ENCODE measurements at regions not wholly inside any gene's neighbourhood (a gene's known extent, or its start where the extent isn't known, plus 50 kb on each side); places are given as distances from the start of the nearest gene placed in this dataset.

- H3K4me1 ChIP-seq (ENCODE audit: control extremely low read depth in 1 of 4, control insufficient read depth in 4 of 4, insufficient read depth in 4 of 4, low read length in 3 of 4): peaks cover 0 to 7% (median 0%) of the 10 kb centered on the region in 4 experiments
- H3K27ac ChIP-seq (ENCODE audit: insufficient read depth in 1 of 2, low read depth in 1 of 2, low read length in 2 of 2, poor library complexity in 1 of 2, severe bottlenecking in 2 of 2): no peak overlapping the region
- POLR2A ChIA-PET: no interaction called here
- no peaks in the 10 kb centered on the region for H3K36me3 ChIP-seq (ENCODE audit: control insufficient read depth in 4 of 4, insufficient read depth in 4 of 4, low read length in 3 of 4)
- no peaks in the 10 kb centered on the region for H3K27me3 ChIP-seq (replicated peaks in 2 of 5; ENCODE audit: control insufficient read depth in 4 of 5, insufficient read depth in 5 of 5, low read length in 4 of 5)
- WGBS (ENCODE audit: insufficient coverage): 100% methylated on average over 2 of the region's 2 CpGs
- DNase-seq: no peak
- H3K4me3 ChIP-seq (ENCODE audit: control insufficient read depth in 1 of 7, extremely low read depth in 1 of 7, insufficient read depth in 4 of 7, low read depth in 2 of 7, low read length in 6 of 7): no peak overlapping the region
- peaks cover 0 to 5% (median 1%) of the 10 kb centered on the region in 5 experiments for H3K9me3 ChIP-seq (ENCODE audit: control extremely low read depth in 1 of 5, control insufficient read depth in 4 of 5, insufficient read depth in 2 of 5, low read depth in 1 of 5, low read length in 4 of 5)
- CTCF ChIA-PET: interaction anchor here (1.8 kb wide), 1 partner anchor 16 kb away, joined by 4 read pairs; no protein-coding TSS in a partner anchor
These were observed 385.7 kb upstream of the NRP1 start for GRCh38 chr10:33720161-33720560.

GRCh38 chr10:33719005-33719703 lies 384.7 kb upstream of the NRP1 start:
- ChIA-PET POLR2A (interaction anchor here (0.6 kb wide), 1 partner anchor 495 kb away, joined by 3 read pairs; no protein-coding TSS in a partner anchor), CTCF (no interaction called here)
- H3K4me1 ChIP-seq (ENCODE audit: control extremely low read depth in 1 of 4, control insufficient read depth in 4 of 4, insufficient read depth in 4 of 4, low read length in 3 of 4): peaks cover 0 to 8% (median 0%) of the 10 kb centered on the region in 4 experiments
- H3K27me3 ChIP-seq (replicated peaks in 2 of 5; ENCODE audit: control insufficient read depth in 4 of 5, insufficient read depth in 5 of 5, low read length in 4 of 5): no peaks in the 10 kb centered on the region
- H3K9me3 ChIP-seq (ENCODE audit: control extremely low read depth in 1 of 5, control insufficient read depth in 4 of 5, insufficient read depth in 2 of 5, low read depth in 1 of 5, low read length in 4 of 5): peaks cover 0 to 5% (median 1%) of the 10 kb centered on the region in 5 experiments
- H3K36me3 ChIP-seq (ENCODE audit: control insufficient read depth in 4 of 4, insufficient read depth in 4 of 4, low read length in 3 of 4): no peaks in the 10 kb centered on the region
- DNase-seq: no peak
- no peak overlapping the region for H3K4me3 ChIP-seq (ENCODE audit: control insufficient read depth in 1 of 7, extremely low read depth in 1 of 7, insufficient read depth in 4 of 7, low read depth in 2 of 7, low read length in 6 of 7)
- 99% methylated on average over 7 of the region's 8 CpGs for WGBS (ENCODE audit: insufficient coverage)
- no peak overlapping the region for H3K27ac ChIP-seq (ENCODE audit: insufficient read depth in 1 of 2, low read depth in 1 of 2, low read length in 2 of 2, poor library complexity in 1 of 2, severe bottlenecking in 2 of 2)

GRCh38 chr10:33716501-33717267 lies 382.2 kb upstream of the NRP1 start:
- peaks cover 0 to 5% (median 1%) of the 10 kb centered on the region in 5 experiments for H3K9me3 ChIP-seq (ENCODE audit: control extremely low read depth in 1 of 5, control insufficient read depth in 4 of 5, insufficient read depth in 2 of 5, low read depth in 1 of 5, low read length in 4 of 5)
- H3K27me3 ChIP-seq (replicated peaks in 2 of 5; ENCODE audit: control insufficient read depth in 4 of 5, insufficient read depth in 5 of 5, low read length in 4 of 5): no peaks in the 10 kb centered on the region
- H3K27ac ChIP-seq (ENCODE audit: insufficient read depth in 1 of 2, low read depth in 1 of 2, low read length in 2 of 2, poor library complexity in 1 of 2, severe bottlenecking in 2 of 2): no peak overlapping the region
- no peaks in the 10 kb centered on the region for H3K36me3 ChIP-seq (ENCODE audit: control insufficient read depth in 4 of 4, insufficient read depth in 4 of 4, low read length in 3 of 4)
- H3K4me3 ChIP-seq (ENCODE audit: control insufficient read depth in 1 of 7, extremely low read depth in 1 of 7, insufficient read depth in 4 of 7, low read depth in 2 of 7, low read length in 6 of 7): no peak overlapping the region
- DNase-seq: peak in 2 of 3 donors; percentile 33 to 54
- CTCF ChIA-PET: no interaction called here
- H3K4me1 ChIP-seq (ENCODE audit: control extremely low read depth in 1 of 4, control insufficient read depth in 4 of 4, insufficient read depth in 4 of 4, low read length in 3 of 4): peaks cover 0 to 8% (median 0%) of the 10 kb centered on the region in 4 experiments
- POLR2A ChIA-PET: no interaction called here
- no CpG with 5 or more reads among the region's 2 CpGs for WGBS (ENCODE audit: insufficient coverage)

GRCh38 chr10:33715303-33715975 lies 381.0 kb upstream of the NRP1 start:
- 88% methylated on average over 11 of the region's 16 CpGs for WGBS (ENCODE audit: insufficient coverage)
- POLR2A ChIA-PET: interaction anchor here (0.6 kb wide), 1 partner anchor 58 kb away, joined by 3 read pairs; no protein-coding TSS in a partner anchor

GRCh38 chr10:33712825-33713224 lies 378.4 kb upstream of the NRP1 start:
- POLR2A ChIA-PET: no interaction called here
- H3K36me3 ChIP-seq (ENCODE audit: control insufficient read depth in 4 of 4, insufficient read depth in 4 of 4, low read length in 3 of 4): no peaks in the 10 kb centered on the region
- H3K27ac ChIP-seq (ENCODE audit: insufficient read depth in 1 of 2, low read depth in 1 of 2, low read length in 2 of 2, poor library complexity in 1 of 2, severe bottlenecking in 2 of 2): no peak overlapping the region
- no peaks in the 10 kb centered on the region for H3K9me3 ChIP-seq (ENCODE audit: control extremely low read depth in 1 of 5, control insufficient read depth in 4 of 5, insufficient read depth in 2 of 5, low read depth in 1 of 5, low read length in 4 of 5)
- H3K27me3 ChIP-seq (replicated peaks in 2 of 5; ENCODE audit: control insufficient read depth in 4 of 5, insufficient read depth in 5 of 5, low read length in 4 of 5): peaks cover 0 to 6% (median 2%) of the 10 kb centered on the region in 5 experiments
- CTCF ChIA-PET: no interaction called here
- no peak for DNase-seq
- peaks cover 0 to 8% (median 0%) of the 10 kb centered on the region in 4 experiments for H3K4me1 ChIP-seq (ENCODE audit: control extremely low read depth in 1 of 4, control insufficient read depth in 4 of 4, insufficient read depth in 4 of 4, low read length in 3 of 4)
- H3K4me3 ChIP-seq (ENCODE audit: control insufficient read depth in 1 of 7, extremely low read depth in 1 of 7, insufficient read depth in 4 of 7, low read depth in 2 of 7, low read length in 6 of 7): no peak overlapping the region
- WGBS (ENCODE audit: insufficient coverage): 96% methylated on average over 7 of the region's 7 CpGs

More at GRCh38 chr10:33715303-33715975, 381.0 kb upstream of the NRP1 start:
- Histone ChIP-seq H3K9me3 (ENCODE audit: control extremely low read depth in 1 of 5, control insufficient read depth in 4 of 5, insufficient read depth in 2 of 5, low read depth in 1 of 5, low read length in 4 of 5) (peaks cover 0 to 5% (median 1%) of the 10 kb centered on the region in 5 experiments), H3K36me3 (ENCODE audit: control insufficient read depth in 4 of 4, insufficient read depth in 4 of 4, low read length in 3 of 4) (no peaks in the 10 kb centered on the region), H3K27me3 (replicated peaks in 2 of 5; ENCODE audit: control insufficient read depth in 4 of 5, insufficient read depth in 5 of 5, low read length in 4 of 5) (peaks cover 0 to 2% (median 0%) of the 10 kb centered on the region in 5 experiments), H3K4me1 (ENCODE audit: control extremely low read depth in 1 of 4, control insufficient read depth in 4 of 4, insufficient read depth in 4 of 4, low read length in 3 of 4) (peaks cover 0 to 8% (median 0%) of the 10 kb centered on the region in 4 experiments), H3K4me3 (ENCODE audit: control insufficient read depth in 1 of 7, extremely low read depth in 1 of 7, insufficient read depth in 4 of 7, low read depth in 2 of 7, low read length in 6 of 7) (no peak overlapping the region), H3K27ac (ENCODE audit: insufficient read depth in 1 of 2, low read depth in 1 of 2, low read length in 2 of 2, poor library complexity in 1 of 2, severe bottlenecking in 2 of 2) (no peak overlapping the region)
- CTCF ChIA-PET: no interaction called here
- DNase-seq: peak in 2 of 3 donors; percentile 19 to 40

GRCh38 chr10:33710006-33710405 lies 375.5 kb upstream of the NRP1 start:
- Histone ChIP-seq H3K36me3 (ENCODE audit: control insufficient read depth in 4 of 4, insufficient read depth in 4 of 4, low read length in 3 of 4) (no peaks in the 10 kb centered on the region), H3K4me3 (ENCODE audit: control insufficient read depth in 1 of 7, extremely low read depth in 1 of 7, insufficient read depth in 4 of 7, low read depth in 2 of 7, low read length in 6 of 7) (no peak overlapping the region), H3K9me3 (ENCODE audit: control extremely low read depth in 1 of 5, control insufficient read depth in 4 of 5, insufficient read depth in 2 of 5, low read depth in 1 of 5, low read length in 4 of 5) (no peaks in the 10 kb centered on the region), H3K27ac (ENCODE audit: insufficient read depth in 1 of 2, low read depth in 1 of 2, low read length in 2 of 2, poor library complexity in 1 of 2, severe bottlenecking in 2 of 2) (no peak overlapping the region), H3K27me3 (replicated peaks in 2 of 5; ENCODE audit: control insufficient read depth in 4 of 5, insufficient read depth in 5 of 5, low read length in 4 of 5) (peaks cover 0 to 7% (median 2%) of the 10 kb centered on the region in 5 experiments), H3K4me1 (ENCODE audit: control extremely low read depth in 1 of 4, control insufficient read depth in 4 of 4, insufficient read depth in 4 of 4, low read length in 3 of 4) (no peaks in the 10 kb centered on the region)
- DNase-seq: no peak
- ChIA-PET CTCF (no interaction called here), POLR2A (no interaction called here)
- 98% methylated on average over 4 of the region's 5 CpGs for WGBS (ENCODE audit: insufficient coverage)

All from common myeloid progenitor, CD34-positive (primary cell).